Karpas-422 (cell line): ENCODE measurements at regions not wholly inside any gene's neighbourhood (a gene's known extent, or its start where the extent isn't known, plus 50 kb on each side); places are given as distances from the start of the nearest gene placed in this dataset.
"Not testable (repeated sequence)": the region's sequence is repeated elsewhere in the genome, so short reads cannot be mapped to it uniquely, and the experiment has no call there.

Experiments used
- DNase-seq: peaks from one replicate; pipeline ENCODE4 v3.0.0-alpha.2; 2015
- H2AFZ ChIP-seq: fragments of 200-600 bp; sonication (generic); 2 replicates; pipeline ENCODE4 v1.6.1; 2014; ENCODE audit warnings: antibody characterized with exemption, low read length, mixed read lengths
- H3K27ac ChIP-seq: fragments of 200-600 bp; sonication (generic); 2 replicates; pipeline ENCODE4 v1.5.1; 2014; ENCODE audit warnings: mild to moderate bottlenecking, low read length, moderate library complexity
- H3K27me3 ChIP-seq: fragments of 200-600 bp; sonication (generic); 2 replicates; pipeline ENCODE4 v1.6.1; 2014; ENCODE audit warnings: low read length, mixed read lengths
- H3K36me3 ChIP-seq: fragments of 200-600 bp; sonication (generic); 2 replicates; pipeline ENCODE4 v1.6.1; 2014; ENCODE audit warnings: low read length, mixed read lengths; ENCODE audit not compliant: insufficient read depth
- H3K4me1 ChIP-seq: fragments of 200-600 bp; sonication (generic); 2 replicates; pipeline ENCODE4 v1.6.1; 2014; ENCODE audit warnings: mild to moderate bottlenecking, low read length, mixed read lengths
- H3K4me2 ChIP-seq: fragments of 200-600 bp; sonication (generic); 2 replicates; pipeline ENCODE4 v1.6.1; 2014; ENCODE audit warnings: low read length, low read depth, mild to moderate bottlenecking; ENCODE audit not compliant: poor library complexity, severe bottlenecking
- H3K4me3 ChIP-seq: fragments of 200-600 bp; sonication (generic); 2 replicates; pipeline ENCODE4 v1.5.1; 2014; ENCODE audit warnings: mild to moderate bottlenecking, antibody characterized with exemption, low read length, mixed read lengths
- H3K79me2 ChIP-seq: fragments of 200-600 bp; sonication (generic); 2 replicates; pipeline ENCODE4 v1.6.1; 2014; ENCODE audit warnings: mild to moderate bottlenecking, low read length, mixed read lengths
- H3K9ac ChIP-seq: fragments of 200-600 bp; sonication (generic); 2 replicates; pipeline ENCODE4 v1.6.0; 2014; ENCODE audit warnings: low read length
- H3K9me2 ChIP-seq: fragments of 200-600 bp; sonication (generic), shearing (Covaris generic); replicated peaks from 2 replicates; pipeline ENCODE4 v1.6.0; 2014; ENCODE audit warnings: mild to moderate bottlenecking, low read length, moderate library complexity; ENCODE audit not compliant: insufficient read depth
- H3K9me3 ChIP-seq: fragments of 300-700, 200-600 bp; sonication (generic); 2 replicates; pipeline ENCODE4 v1.6.1; 2014; ENCODE audit warnings: low read length, mixed read lengths
- H4K20me1 ChIP-seq: fragments of 200-600 bp; sonication (generic); 2 replicates; pipeline ENCODE4 v1.6.1; 2014; ENCODE audit warnings: mild to moderate bottlenecking, antibody characterized with exemption, low read length, low read depth; ENCODE audit not compliant: insufficient read depth

GRCh38 chr7:80017101-80017698 lies 117.4 kb upstream of the GNAI1 start:
- no peaks in the 10 kb centered on the region for H3K4me1 ChIP-seq
- no peak for DNase-seq
- no peak overlapping the region for H3K4me3 ChIP-seq
- no peak overlapping the region for H3K27ac ChIP-seq
- no peaks in the 10 kb centered on the region for H4K20me1 ChIP-seq
- H3K9me2 ChIP-seq: no peaks in the 10 kb centered on the region
- no peaks in the 10 kb centered on the region for H3K79me2 ChIP-seq
- no peak overlapping the region for H3K9ac ChIP-seq
- no peaks in the 10 kb centered on the region for H3K36me3 ChIP-seq
- H3K4me2 ChIP-seq: no peak overlapping the region
- peaks cover 3% of the 10 kb centered on the region; the same call in 1 of the 2 replicates for H3K9me3 ChIP-seq
- no peaks in the 10 kb centered on the region for H3K27me3 ChIP-seq
- no peak overlapping the region for H2AFZ ChIP-seq

GRCh38 chr7:80014511-80014910 lies 120.1 kb upstream of the GNAI1 start:
- Histone ChIP-seq H3K9ac (no peak overlapping the region), H3K4me2 (no peak overlapping the region), H3K27ac (no peak overlapping the region), H3K4me1 (no peaks in the 10 kb centered on the region), H3K27me3 (no peaks in the 10 kb centered on the region), H2AFZ (no peak overlapping the region), H3K36me3 (no peaks in the 10 kb centered on the region), H4K20me1 (no peaks in the 10 kb centered on the region), H3K9me3 (peaks cover 3% of the 10 kb centered on the region; the same call in 1 of the 2 replicates), H3K4me3 (no peak overlapping the region), H3K9me2 (no peaks in the 10 kb centered on the region), H3K79me2 (no peaks in the 10 kb centered on the region)
- no peak for DNase-seq

- Histone ChIP-seq H3K36me3 (no peaks in the 10 kb centered on the region), H3K9me2 (no peaks in the 10 kb centered on the region; the same call in 1 of the 2 replicates), H2AFZ (no peak overlapping the region), H3K9me3 (peaks cover 25% of the 10 kb centered on the region), H4K20me1 (no peaks in the 10 kb centered on the region), H3K27ac (no peak overlapping the region), H3K79me2 (no peaks in the 10 kb centered on the region), H3K4me3 (no peak overlapping the region), H3K4me1 (no peaks in the 10 kb centered on the region), H3K27me3 (no peaks in the 10 kb centered on the region), H3K4me2 (no peak overlapping the region), H3K9ac (no peak overlapping the region)
- no peak for DNase-seq
Observed at GRCh38 chr7:80008039-80008438, 126.6 kb upstream of the GNAI1 start.

- H3K9ac ChIP-seq: no peak overlapping the region
- no peak overlapping the region for H3K4me3 ChIP-seq
- H3K79me2 ChIP-seq: no peaks in the 10 kb centered on the region
- H3K27ac ChIP-seq: no peak overlapping the region
- no peaks in the 10 kb centered on the region for H4K20me1 ChIP-seq
- no peak for DNase-seq
- H3K4me1 ChIP-seq: no peaks in the 10 kb centered on the region
- peaks cover 34% of the 10 kb centered on the region for H3K9me3 ChIP-seq
- no peaks in the 10 kb centered on the region; the same call in 1 of the 2 replicates for H3K9me2 ChIP-seq
- H3K27me3 ChIP-seq: no peaks in the 10 kb centered on the region
- H3K36me3 ChIP-seq: no peaks in the 10 kb centered on the region
- H2AFZ ChIP-seq: no peak overlapping the region
- H3K4me2 ChIP-seq: no peak overlapping the region
Observed at GRCh38 chr7:80002865-80003264, 131.8 kb upstream of the GNAI1 start.

GRCh38 chr7:79998363-79998762 lies 136.3 kb upstream of the GNAI1 start:
- Histone ChIP-seq H3K4me2 (no peak overlapping the region), H4K20me1 (no peaks in the 10 kb centered on the region), H3K27me3 (no peaks in the 10 kb centered on the region), H3K9me2 (no peaks in the 10 kb centered on the region), H3K79me2 (no peaks in the 10 kb centered on the region), H3K4me1 (no peaks in the 10 kb centered on the region), H3K9ac (no peak overlapping the region), H3K9me3 (peaks cover 20% of the 10 kb centered on the region), H2AFZ (no peak overlapping the region), H3K36me3 (no peaks in the 10 kb centered on the region), H3K4me3 (no peak overlapping the region), H3K27ac (no peak overlapping the region)
- no peak for DNase-seq

GRCh38 chr7:79997345-79997744 lies 137.3 kb upstream of the GNAI1 start:
- no peaks in the 10 kb centered on the region for H4K20me1 ChIP-seq
- no peak overlapping the region for H3K27ac ChIP-seq
- H3K9me3 ChIP-seq: peaks cover 17% of the 10 kb centered on the region
- no peaks in the 10 kb centered on the region for H3K4me1 ChIP-seq
- H3K4me3 ChIP-seq: no peak overlapping the region
- H3K4me2 ChIP-seq: no peak overlapping the region
- no peaks in the 10 kb centered on the region for H3K9me2 ChIP-seq
- H3K36me3 ChIP-seq: no peaks in the 10 kb centered on the region
- H3K9ac ChIP-seq: no peak overlapping the region
- H3K27me3 ChIP-seq: no peaks in the 10 kb centered on the region
- DNase-seq: no peak
- H3K79me2 ChIP-seq: no peaks in the 10 kb centered on the region
- H2AFZ ChIP-seq: no peak overlapping the region

- not testable (repeated sequence) for H3K36me3 ChIP-seq, H3K4me1 ChIP-seq, H3K79me2 ChIP-seq, H3K9me2 ChIP-seq, H3K27me3 ChIP-seq, H3K9ac ChIP-seq, H3K4me3 ChIP-seq, H2AFZ ChIP-seq, H3K27ac ChIP-seq, H4K20me1 ChIP-seq, H3K4me2 ChIP-seq, DNase-seq
- H3K9me3 ChIP-seq: peaks cover 12% of the 10 kb centered on the region
Observed at GRCh38 chr7:79995741-79996140, 138.9 kb upstream of the GNAI1 start.

DNA sequence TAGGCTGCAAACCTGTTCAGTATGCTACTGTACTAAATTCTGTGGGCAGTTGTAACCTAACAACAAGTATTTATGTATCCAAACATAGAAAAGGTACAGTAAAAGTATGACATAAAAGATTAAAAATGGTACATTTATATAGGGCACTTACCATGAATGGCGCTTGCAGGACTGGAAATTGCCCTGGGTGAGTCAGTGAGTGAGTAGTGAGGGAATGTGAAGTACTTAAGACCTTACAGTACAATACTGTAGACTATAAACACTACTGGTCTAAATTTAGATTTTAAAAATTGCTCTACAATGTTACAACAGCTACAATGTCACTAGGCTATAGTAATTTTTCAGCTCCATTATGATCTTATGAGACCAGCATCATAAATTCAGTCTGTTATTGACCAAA lies 146.0 kb upstream of the GNAI1 start:
- Histone ChIP-seq H3K4me3 (no peak overlapping the region), H2AFZ (no peak overlapping the region), H3K9me2 (no peaks in the 10 kb centered on the region), H3K79me2 (no peaks in the 10 kb centered on the region), H3K9me3 (peaks cover 18% of the 10 kb centered on the region; the same call in 1 of the 2 replicates), H4K20me1 (no peaks in the 10 kb centered on the region), H3K27me3 (no peaks in the 10 kb centered on the region), H3K4me1 (no peaks in the 10 kb centered on the region), H3K36me3 (no peaks in the 10 kb centered on the region), H3K4me2 (no peak overlapping the region), H3K9ac (no peak overlapping the region), H3K27ac (no peak overlapping the region)
- no peak for DNase-seq
